GM12864 (cell line): ENCODE measurements at regions not wholly inside any gene's neighbourhood (a gene's known extent, or its start where the extent isn't known, plus 50 kb on each side); places are given as distances from the start of the nearest gene placed in this dataset.

Experiments used
- DNase-seq: peaks from one replicate; pipeline ENCODE4 v3.0.0-alpha.2; 2011; ENCODE audit warnings: low read depth
- H3K4me3 ChIP-seq: 2 replicates; pipeline ENCODE4 v1.5.1; 2011; ENCODE audit warnings: mild to moderate bottlenecking, low read depth, low read length, control low read depth
- TF ChIP-seq, protein P1 (sequence below): IDR thresholded peaks from 2 replicates; pipeline ENCODE4 v1.5.1; 2011; ENCODE audit warnings: low read depth, mild to moderate bottlenecking, moderate library complexity, low read length, control low read depth, inconsistent platforms; ENCODE audit errors: missing control alignments

DNA sequence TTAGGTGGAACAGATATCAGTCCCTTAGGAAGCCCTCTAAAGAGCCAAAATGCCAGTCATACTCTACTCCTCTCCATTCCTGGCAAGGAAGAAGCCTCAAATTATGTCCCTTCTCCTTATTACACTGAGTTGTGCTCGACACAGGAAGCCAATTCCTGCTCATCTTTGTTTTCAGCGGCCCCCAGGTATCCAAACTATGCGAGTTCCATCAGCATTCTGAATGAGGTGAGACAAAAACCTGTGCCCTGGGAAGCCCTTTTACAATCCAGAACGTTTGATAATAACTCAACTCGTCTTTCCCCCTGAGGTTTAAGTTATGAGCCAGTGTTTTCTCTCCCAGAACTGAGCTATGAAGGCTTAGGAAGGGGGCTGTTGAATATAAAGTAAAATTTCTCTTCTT lies 580.5 kb downstream of the NXPH1 start:
- no peak for DNase-seq
- H3K4me3 ChIP-seq, result no peak overlapping the region
- TF ChIP-seq, protein P1, sequence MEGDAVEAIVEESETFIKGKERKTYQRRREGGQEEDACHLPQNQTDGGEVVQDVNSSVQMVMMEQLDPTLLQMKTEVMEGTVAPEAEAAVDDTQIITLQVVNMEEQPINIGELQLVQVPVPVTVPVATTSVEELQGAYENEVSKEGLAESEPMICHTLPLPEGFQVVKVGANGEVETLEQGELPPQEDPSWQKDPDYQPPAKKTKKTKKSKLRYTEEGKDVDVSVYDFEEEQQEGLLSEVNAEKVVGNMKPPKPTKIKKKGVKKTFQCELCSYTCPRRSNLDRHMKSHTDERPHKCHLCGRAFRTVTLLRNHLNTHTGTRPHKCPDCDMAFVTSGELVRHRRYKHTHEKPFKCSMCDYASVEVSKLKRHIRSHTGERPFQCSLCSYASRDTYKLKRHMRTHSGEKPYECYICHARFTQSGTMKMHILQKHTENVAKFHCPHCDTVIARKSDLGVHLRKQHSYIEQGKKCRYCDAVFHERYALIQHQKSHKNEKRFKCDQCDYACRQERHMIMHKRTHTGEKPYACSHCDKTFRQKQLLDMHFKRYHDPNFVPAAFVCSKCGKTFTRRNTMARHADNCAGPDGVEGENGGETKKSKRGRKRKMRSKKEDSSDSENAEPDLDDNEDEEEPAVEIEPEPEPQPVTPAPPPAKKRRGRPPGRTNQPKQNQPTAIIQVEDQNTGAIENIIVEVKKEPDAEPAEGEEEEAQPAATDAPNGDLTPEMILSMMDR, result no peak

DNA sequence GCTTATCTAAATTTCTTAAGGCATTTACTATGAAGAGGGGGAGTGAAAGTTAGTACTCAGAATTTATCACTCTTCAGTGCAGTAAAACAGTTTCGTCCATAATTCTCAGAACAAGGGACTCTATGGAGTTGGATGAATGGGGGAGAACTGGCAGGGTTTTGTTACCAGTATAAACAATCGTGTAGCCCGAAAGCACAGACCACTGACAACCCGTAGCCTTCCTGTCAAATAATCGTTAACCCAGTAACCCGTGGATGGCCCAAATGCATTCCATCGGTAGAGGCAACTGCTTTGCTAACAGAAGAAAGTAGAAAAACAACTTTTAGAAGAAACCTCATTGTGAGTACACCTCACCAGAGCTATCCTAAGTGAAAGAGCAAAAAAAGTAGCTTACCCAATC lies 583.9 kb downstream of the NXPH1 start:
- H3K4me3 ChIP-seq, result no peak overlapping the region
- TF ChIP-seq, protein P1, result no peak
- DNase-seq, result no peak

DNA sequence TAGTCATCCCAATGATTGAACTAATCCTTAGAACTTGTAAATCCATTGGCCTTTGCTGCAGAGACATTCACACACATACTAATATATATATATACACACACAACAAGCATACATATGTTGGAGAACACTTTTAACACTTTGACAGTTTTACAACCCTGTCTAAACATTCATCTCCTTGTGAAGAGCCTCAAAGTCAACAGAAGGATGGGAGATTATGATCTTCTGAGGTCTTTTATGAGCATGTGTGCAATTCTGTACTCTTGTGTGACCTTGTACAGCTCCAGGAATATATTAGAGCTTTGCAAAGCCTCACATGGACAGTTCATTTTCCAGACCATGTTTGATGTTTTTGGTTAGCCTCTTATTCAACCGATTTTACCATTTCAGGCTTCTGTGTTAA lies 589.0 kb downstream of the NXPH1 start:
- DNase-seq, result no peak

DNA sequence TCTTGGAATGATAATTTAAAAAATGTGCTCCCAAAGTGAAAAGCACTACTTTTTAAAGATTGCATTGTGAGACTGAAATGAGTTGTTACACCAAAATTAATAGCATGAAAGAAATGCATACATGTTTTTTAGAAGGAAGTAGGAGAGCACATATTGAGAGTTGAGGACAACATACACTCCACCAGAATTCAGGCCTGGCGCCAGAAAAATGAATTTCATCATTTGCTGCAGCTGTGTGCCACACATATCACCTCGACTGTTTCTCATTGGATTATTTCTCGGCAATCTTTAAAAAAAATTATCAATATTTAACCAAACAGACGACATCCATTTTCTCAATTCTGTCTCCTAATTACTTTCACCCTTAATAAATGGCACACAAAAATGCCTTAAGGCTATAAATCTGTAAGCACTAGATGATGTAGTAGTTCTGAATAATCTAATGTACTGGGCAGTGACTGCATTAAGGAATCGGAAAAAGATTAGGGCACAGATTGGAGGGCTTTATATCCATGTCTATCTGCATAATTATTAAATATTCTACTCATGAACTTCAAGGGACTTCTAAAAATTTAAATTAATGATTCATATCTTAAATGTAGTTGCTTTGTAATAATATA lies 590.4 kb downstream of the NXPH1 start:
- TF ChIP-seq, protein P1, result no peak
- DNase-seq, result no peak

More for the DNA sequence above, 589.0 kb downstream of the NXPH1 start:
- TF ChIP-seq, protein P1, result no peak
- no peak overlapping the region for H3K4me3 ChIP-seq

DNA sequence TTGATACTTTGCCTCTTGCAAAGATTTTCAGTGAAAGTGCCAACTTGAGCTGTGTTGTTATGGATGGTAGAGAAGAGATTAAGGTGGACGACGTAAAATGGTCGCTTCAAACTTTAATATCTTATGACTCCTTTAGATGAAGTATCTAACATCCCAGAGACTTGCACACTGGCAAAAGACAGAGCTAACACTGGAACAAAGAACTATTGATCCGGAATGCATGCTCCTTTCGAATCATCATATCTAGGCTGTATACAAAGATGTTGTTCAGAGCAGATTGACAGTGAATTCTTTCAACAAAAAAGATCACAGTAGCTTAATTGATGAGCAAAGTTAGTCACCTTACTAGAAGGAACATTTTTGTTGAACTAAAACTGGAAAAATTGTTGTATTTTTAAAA lies 592.7 kb downstream of the NXPH1 start:
- no peak for DNase-seq
- TF ChIP-seq, protein P1, result no peak
- no peak overlapping the region for H3K4me3 ChIP-seq

More for the DNA sequence above, 590.4 kb downstream of the NXPH1 start:
- H3K4me3 ChIP-seq, result no peak overlapping the region

DNA sequence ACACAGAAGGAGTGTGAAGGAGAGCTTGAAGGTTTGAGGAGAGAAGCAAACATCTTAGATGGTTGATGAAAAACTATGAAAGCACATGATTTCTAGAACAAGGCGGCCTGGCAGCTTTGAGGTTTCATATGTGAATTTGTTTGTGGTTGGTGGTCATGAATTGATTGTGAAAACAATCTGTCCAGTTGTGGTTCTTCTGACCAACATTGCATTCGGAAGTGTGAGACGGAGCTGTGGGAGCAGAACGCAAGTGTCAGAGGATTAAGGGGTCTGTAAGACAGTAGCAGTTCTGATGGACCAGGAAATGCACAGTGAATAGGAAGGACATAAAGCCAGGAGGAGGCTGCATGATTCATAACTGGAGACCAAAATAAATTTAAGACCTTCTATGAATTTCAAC lies 594.6 kb downstream of the NXPH1 start:
- no peak overlapping the region for H3K4me3 ChIP-seq
- TF ChIP-seq, protein P1, result no peak
- DNase-seq, result no peak
